NCI-H2196 treated with DMSO at 0.1 percent for 48 hours (cell line): ENCODE measurements at regions not wholly inside any gene's neighbourhood (a gene's known extent, or its start where the extent isn't known, plus 50 kb on each side); places are given as distances from the start of the nearest gene placed in this dataset.
"Not testable (repeated sequence)": the region's sequence is repeated elsewhere in the genome, so short reads cannot be mapped to it uniquely, and the experiment has no call there.

Experiments
- DNase-seq: peaks from one replicate; lab custom pipeline; 2025; ENCODE audit not compliant: unreplicated experiment; lab: John Stamatoyannopoulos, UW

DNA sequence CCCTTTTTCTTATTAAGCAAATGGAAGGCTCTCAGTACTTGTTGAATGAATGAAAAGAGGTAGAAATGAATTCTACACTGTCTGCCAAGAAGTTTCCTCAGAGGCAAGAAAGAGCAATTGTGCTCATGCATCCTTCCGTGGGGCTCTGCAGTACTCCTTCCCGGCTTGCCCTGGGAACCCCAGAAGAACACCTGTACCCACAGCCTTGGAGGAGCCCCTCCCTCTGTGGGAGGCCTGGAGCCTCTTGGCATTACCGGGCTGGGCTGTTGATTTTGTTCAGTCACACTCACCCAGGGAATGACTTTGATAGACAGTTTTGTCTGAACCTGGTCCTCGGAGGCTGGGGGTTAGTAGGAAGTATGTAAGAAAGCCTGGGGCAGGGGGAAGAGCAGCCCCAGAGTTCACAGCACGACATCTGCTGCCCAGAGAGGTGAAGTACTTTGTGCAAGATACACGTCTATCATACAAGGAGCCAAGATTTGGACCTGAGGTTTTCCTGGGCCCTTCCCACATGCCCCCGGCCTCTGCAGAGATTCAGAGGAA, 134.8 kb upstream of the GDF10 start:
- no peak for DNase-seq

DNA sequence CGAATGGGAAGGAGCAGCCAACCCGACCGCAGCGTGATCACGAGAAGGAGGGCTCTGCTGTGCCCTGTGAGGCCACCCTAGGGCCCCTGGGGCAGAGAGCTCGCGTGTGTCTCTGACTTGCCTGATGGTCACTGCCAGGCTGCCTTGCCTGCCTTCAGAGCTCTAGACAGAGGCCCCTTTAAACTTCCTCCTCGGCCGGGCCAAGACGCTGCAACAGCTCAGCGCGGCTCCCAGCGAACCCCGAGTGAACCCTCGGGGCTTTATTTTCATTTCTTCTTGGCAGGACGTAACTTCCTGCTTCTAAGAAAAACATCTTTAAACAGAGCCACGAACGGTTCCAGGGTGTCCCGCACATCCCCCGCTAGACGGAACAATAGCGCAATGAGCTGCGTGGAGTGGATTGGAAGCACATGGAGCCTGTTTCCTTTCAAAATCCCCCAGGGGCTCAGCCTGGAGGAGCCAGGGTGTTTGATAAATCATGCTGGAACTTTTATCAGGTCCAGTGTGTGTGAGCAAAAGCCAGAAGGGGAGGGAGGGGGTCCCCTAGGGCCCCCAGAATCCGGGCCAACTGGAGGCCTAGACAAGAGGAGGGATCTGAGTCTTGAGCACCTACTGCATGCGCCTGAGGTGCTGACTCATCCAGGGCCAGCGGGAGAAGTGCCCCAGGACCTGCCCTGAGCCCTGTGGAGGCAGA, 134.1 kb upstream of the GDF10 start:
- no peak for DNase-seq

DNA sequence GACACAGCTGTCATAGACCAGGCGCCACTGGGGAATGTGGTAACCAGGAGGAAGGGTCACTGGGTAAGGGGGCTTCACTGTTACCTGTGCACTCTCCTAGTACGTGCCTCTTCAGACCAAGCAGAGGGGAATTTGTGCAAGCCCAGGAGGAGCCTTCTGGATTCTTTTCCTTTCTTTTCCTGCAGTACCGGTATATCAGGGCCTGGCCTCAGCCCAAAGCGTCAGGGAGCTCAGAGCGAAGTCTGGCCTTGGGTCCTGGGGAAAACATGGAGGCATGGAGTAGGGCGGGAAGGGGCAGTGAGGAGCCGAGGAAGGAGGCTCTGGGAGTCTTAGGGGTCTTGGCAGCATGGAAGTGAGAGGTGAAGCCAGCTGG, 133.6 kb upstream of the GDF10 start:
- DNase-seq = no peak

GRCh38 chr10:47166808-47167581, 133.0 kb upstream of the GDF10 start:
- not testable (repeated sequence) for DNase-seq

DNA sequence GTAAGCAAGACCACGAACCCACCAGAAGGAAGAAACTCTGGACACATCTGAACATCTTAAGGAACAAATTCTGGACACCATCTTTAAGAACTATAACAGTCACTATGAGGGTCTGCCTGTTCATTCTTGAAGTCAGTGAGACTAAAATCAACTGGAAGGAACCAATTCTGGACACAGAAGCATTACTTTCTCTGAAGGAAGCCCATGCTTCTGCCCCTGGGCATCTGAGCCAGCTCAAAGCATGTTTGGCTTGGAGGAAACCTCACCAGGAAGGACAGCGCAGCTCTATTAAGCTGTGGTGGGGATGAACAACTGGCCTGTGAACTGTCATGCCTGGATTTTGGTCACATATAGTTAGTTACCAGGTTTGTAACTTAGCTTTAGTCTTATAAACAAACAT, 132.4 kb upstream of the GDF10 start:
- DNase-seq = no peak

DNA sequence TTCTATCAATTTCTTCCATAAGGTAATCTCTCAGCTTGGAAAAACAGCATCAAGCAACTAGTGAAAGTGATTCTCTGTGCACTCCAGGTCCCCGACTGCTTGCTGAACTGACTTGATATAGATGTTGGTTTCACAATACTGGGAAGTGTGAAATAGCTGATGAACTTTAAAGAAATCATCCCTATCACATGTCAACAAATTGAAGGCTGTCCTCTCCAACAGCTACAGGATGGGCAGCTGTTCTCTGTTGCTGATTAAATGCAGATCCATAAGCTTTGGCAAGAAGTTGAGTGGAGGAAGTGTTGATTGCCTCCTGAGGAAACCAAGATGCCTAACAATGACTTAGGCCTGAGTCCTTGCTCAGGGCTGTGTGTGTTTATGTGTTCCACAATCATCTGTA, 130.4 kb upstream of the GDF10 start:
- DNase-seq = no peak

- no peak for DNase-seq
These were observed 126.0 kb upstream of the GDF10 start for GRCh38 chr10:47173929-47174442.

DNA sequence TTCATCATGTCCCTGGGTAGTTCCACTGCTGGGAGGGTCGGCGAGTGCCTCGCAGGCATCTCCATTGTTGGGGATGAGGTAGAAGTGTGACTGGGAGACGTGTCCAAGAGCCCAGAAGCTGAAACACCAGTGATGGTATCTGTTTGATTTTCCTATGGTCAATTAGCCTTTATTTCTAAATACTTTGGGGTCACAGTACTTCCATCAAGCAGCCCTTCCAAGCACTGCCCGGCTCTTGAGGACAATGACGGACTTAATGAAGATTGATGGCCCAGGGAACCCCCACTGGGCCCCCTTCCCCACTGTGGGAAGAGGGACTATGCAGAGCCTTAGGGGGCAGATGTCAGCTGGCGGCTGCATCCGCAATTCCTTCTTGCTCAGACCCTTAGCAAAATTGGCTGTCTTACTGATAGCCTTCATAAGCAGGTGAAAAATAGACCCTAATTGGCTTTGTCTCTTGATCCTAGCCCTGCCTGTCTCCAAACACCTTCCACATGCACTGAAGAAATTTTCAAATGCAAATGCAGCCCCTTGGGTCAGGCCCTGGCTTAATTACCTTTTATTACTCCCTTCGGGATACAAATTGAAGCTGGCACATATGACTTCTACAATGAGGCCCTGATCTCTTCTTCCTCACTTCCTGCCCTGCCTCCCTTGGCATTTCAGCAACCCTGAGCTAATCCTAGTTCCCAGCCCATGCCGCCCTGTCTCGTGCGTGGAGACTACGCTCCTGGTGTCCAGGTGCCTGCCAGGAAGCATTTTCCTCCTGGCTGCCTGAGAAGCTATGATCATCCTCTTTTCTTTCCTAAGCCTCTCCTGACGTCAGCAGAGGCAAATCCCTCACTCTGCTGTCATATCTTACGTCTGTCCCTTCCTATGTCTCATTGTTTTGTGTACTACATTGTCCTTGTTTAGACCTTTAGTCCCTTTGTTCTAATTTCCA, 124.5 kb upstream of the GDF10 start:
- DNase-seq = no peak

- DNase-seq = no peak
These were observed 123.6 kb upstream of the GDF10 start for GRCh38 chr10:47176206-47176902.

GRCh38 chr10:47176903-47177868, 122.8 kb upstream of the GDF10 start:
- no peak for DNase-seq

GRCh38 chr10:47178537-47179290, 121.3 kb upstream of the GDF10 start:
- no peak for DNase-seq

GRCh38 chr10:47179291-47179647, 120.7 kb upstream of the GDF10 start:
- no peak for DNase-seq

DNA sequence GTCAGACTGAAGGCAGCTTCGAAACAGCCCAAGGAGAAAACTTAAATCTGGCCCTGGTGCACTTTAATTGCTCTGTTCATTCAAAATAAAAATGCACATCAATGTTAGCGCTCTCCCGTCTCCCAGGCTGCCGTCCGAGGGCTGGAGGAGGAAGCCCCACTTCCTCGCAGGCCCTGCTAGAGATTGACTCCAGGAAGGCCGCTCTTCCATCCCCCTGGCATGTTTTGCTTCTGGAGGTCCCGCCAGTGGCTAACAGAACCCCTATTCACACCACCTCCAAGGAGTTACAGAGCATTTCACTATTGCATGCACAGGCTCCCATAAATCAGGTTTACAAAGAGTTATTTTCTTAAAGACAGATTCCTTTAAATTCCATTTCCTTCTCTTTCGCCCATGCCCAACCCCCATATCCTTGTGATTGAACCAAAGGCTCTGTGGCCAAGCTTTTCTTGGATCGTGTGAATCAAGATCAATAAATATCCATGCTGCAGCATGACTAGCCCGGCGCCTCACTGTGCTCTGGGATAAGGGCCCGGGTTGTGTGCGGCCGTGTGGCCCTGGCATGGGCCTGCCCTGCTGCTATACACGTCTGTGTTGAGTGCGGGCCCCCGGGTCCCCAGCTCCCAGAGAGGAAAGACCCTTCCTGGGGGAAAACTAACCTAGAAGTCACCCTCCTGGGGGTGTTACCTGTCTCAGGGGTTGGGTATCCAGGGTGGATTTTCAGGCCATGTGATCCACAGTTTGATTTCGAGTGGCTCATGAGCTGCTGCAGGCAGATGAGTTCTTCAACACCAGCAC, 118.7 kb upstream of the GDF10 start:
- DNase-seq = no peak

- DNase-seq = no peak
These were observed 116.9 kb upstream of the GDF10 start for GRCh38 chr10:47182934-47183703.

DNA sequence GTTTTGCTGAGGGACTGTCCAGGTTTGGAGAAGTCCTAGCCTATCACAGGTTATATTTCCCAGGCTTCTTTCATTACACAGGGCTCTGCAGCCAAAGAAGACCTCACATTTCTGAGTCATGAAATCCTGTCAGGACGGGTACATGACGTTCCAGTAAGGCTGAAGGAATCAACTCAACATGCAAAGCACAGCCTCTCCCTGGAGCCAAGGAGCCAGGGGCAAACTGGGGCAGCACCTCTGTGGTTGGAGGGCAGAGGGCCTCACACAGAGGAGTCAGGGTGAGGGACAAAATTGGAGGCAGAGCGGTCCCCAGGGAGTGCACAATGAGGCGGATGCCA, 116.3 kb upstream of the GDF10 start:
- DNase-seq = no peak

DNA sequence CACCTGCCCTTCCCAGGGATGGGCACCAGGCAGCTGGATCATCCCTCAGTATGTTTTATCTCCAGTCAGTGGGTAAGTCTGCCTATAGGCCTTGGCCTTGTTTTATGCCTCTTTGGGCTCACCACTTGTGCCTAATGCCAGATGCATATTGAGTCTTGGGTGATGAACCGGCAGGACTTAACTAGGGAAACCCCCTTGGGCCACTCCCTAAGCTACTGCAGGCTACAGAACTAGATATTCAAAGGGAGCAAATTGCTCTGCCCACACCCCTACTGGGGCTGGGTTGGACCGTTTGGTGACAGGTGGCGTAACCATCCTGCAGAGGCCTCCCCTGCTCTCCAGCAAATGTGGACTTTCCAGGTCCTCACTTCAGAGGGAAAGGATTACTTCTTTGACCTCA, 115.7 kb upstream of the GDF10 start:
- DNase-seq = no peak

DNA sequence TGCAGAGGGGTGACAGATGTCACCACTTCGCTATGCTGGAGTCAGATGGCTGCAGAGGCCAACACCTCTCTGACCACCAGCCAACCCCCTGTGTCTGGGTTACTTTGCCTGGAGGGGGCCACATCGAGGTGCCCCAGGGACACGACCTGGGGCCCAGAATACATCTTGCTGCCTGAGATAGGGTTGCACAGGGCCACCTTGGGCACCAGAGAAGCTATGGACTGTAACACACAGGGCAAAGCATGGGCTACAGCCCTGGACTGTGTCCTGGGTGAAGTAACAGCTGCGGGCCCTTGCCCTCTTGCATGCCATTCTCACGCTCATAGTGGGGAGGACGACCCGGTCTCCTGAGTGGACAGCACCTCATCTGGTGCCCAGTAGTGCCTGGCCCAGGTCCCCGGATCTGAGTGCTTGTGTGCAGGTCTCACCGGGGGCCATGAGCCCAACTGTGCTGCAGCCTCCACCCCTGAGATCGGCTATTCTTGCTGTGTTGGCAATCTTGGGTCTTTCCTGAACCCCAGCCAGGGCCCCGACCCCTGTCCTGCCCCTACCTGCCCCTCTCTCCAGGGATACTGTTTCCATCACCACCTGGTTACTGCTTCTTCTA, 115.2 kb upstream of the GDF10 start:
- no peak for DNase-seq
